K562 (cell line): ENCODE measurements at regions not wholly inside any gene's neighbourhood (a gene's known extent, or its start where the extent isn't known, plus 50 kb on each side); places are given as distances from the start of the nearest gene placed in this dataset.

Experiments used
- ATAC-seq: fragments of 200-7000 bp; cut with Tn5 transposase; 3 replicates; pipeline ENCODE4 v1.9.1; 2020; ENCODE audit warnings: moderate library complexity
- BruUV-seq: library from RNA; stranded (reverse); fragments of 400-500 nt; replicated peaks from 2 replicates; lab custom pipeline; 2021; lab: Mats Ljungman, UMichigan
- CTCF ChIA-PET: fragments of 300-600 bp; formaldehyde crosslinking; extraction: SDS; loops from one replicate; lab custom pipeline; 2021; ENCODE audit warnings: low intra/inter-chr PET ratio; lab: Yijun Ruan, JAX
- POLR2A ChIA-PET: fragments of 300-600, 350-650 bp; sonication (Branson Sonifier 250); formaldehyde crosslinking; extraction: SDS; loops from one replicate; lab custom pipeline; 2021; ENCODE audit warnings: antibody characterized with exemption, inconsistent platforms; lab: Yijun Ruan, JAX
- DNase-seq, 4 experiments: peaks; one replicate each; pipeline versions ENCODE4 v3.0.0 to v3.0.0-alpha.2; 2011 to 2018; ENCODE audit warnings: low spot score in 3 of 4, mixed read lengths in 3 of 4; ENCODE audit errors: extremely low read depth in 1 of 4
- FAIRE-seq: peaks from 2 replicates; lab custom pipeline; 2011; peaks lifted over from hg19 to GRCh38; lab: Jason Lieb, UNC
- H2AFZ ChIP-seq: 2 replicates; pipeline ENCODE4 v1.6.0; 2011; ENCODE audit warnings: low read depth, low read length, control low read depth, inconsistent platforms
- H3K27ac ChIP-seq: fragments of 200-600 bp; 3 replicates; pipeline ENCODE4 v1.8.0; 2011; ENCODE audit warnings: low read depth, mild to moderate bottlenecking, control low read depth, inconsistent platforms, low read length, moderate library complexity, mixed read lengths; ENCODE audit errors: extremely low read depth
- H3K27me3 ChIP-seq, 2 experiments: fragments of 300-600 bp in 1 of 2; 2 replicates in 1 of 2; 3 replicates in 1 of 2; pipeline versions ENCODE4 v1.6.0 to v1.8.0; 2011; ENCODE audit warnings: inconsistent platforms in 2 of 2, low read length in 2 of 2, mild to moderate bottlenecking in 1 of 2, mixed read lengths in 1 of 2, moderate library complexity in 1 of 2; ENCODE audit not compliant: control insufficient read depth in 2 of 2, insufficient read depth in 2 of 2
- H3K36me3 ChIP-seq: fragments of 300-600 bp; 3 replicates; pipeline ENCODE4 v1.8.0; 2011; ENCODE audit warnings: mild to moderate bottlenecking, low read length, inconsistent platforms; ENCODE audit not compliant: control insufficient read depth, insufficient read depth
- H3K4me1 ChIP-seq, 2 experiments: fragments of 200-600 bp in 1 of 2; replicated peaks in 1 of 2; 2 replicates in 1 of 2; 3 replicates in 1 of 2; pipeline versions ENCODE4 v1.5.1 to v1.8.0; 2011; ENCODE audit warnings: inconsistent platforms in 2 of 2, low read length in 2 of 2, mild to moderate bottlenecking in 1 of 2, mixed read lengths in 1 of 2, moderate library complexity in 1 of 2; ENCODE audit not compliant: control insufficient read depth in 2 of 2, insufficient read depth in 2 of 2
- H3K4me2 ChIP-seq: 2 replicates; pipeline ENCODE4 v1.6.1; 2011; ENCODE audit warnings: low read length, control low read depth, inconsistent platforms, mixed read lengths; ENCODE audit not compliant: insufficient read depth
- H3K4me3 ChIP-seq: fragments of 200-600 bp; sonication (generic), shearing (Covaris generic); 2 replicates; pipeline ENCODE4 v1.5.1; 2016; ENCODE audit warnings: control low read depth, inconsistent platforms
- H3K79me2 ChIP-seq: fragments of 200-600 bp; 3 replicates; pipeline ENCODE4 v1.8.0; 2011; ENCODE audit warnings: low read length, inconsistent platforms; ENCODE audit not compliant: control insufficient read depth, insufficient read depth
- H3K9ac ChIP-seq, 2 experiments: 2 replicates each; pipeline versions ENCODE4 v1.6.0 to v1.6.1; 2011; ENCODE audit warnings: low read depth in 2 of 2, low read length in 2 of 2, control low read depth in 1 of 2, inconsistent platforms in 1 of 2, mild to moderate bottlenecking in 1 of 2, mixed read lengths in 1 of 2; ENCODE audit not compliant: insufficient read depth in 1 of 2
- H3K9me1 ChIP-seq: one replicate; pipeline ENCODE4 v1.6.0; 2011; ENCODE audit warnings: inconsistent platforms, mild to moderate bottlenecking, low read length, moderate library complexity; ENCODE audit not compliant: control insufficient read depth, insufficient read depth
- H3K9me3 ChIP-seq: replicated peaks from 2 replicates; pipeline ENCODE4 v1.5.1; 2011; ENCODE audit warnings: low read depth, low read length, inconsistent platforms; ENCODE audit not compliant: control insufficient read depth, insufficient read depth
- H4K20me1 ChIP-seq: replicated peaks from 2 replicates; pipeline ENCODE4 v1.6.1; 2011; ENCODE audit warnings: low read length, inconsistent platforms, mixed read lengths; ENCODE audit not compliant: control insufficient read depth, insufficient read depth
- CBX3 ChIP-seq, 2 experiments: IDR thresholded peaks; 1 replicate in 1 of 2; 2 replicates in 1 of 2; pipeline ENCODE4 v1.6.1; 2012; ENCODE audit warnings: inconsistent platforms in 2 of 2, low read length in 2 of 2, borderline replicate concordance in 1 of 2, control low read depth in 1 of 2
- CCNT2 ChIP-seq: IDR thresholded peaks from 2 replicates; pipeline ENCODE4 v1.6.1; 2011; ENCODE audit warnings: borderline replicate concordance, low read depth, mild to moderate bottlenecking, moderate library complexity, mixed read lengths, low read length; ENCODE audit not compliant: insufficient read length; ENCODE audit errors: extremely low read depth
- DACH1 ChIP-seq: fragments of 450-650 bp; IDR thresholded peaks from 2 replicates; pipeline ENCODE4 v1.6.1; 2018; ENCODE audit not compliant: partially characterized antibody
- ELK3 ChIP-seq: fragments of 450-650 bp; formaldehyde crosslinking; IDR thresholded peaks from 2 replicates; pipeline ENCODE4 v1.4.0; 2020; ENCODE audit warnings: mild to moderate bottlenecking
- GATA2 ChIP-seq: sonication (generic); formaldehyde crosslinking; IDR thresholded peaks from 2 replicates; pipeline ENCODE4 v1.4.0; 2020; ENCODE audit warnings: mild to moderate bottlenecking, missing genetic modification reagents
- HNRNPH1 ChIP-seq: fragments of 200-400 bp; formaldehyde crosslinking; optimal IDR thresholded peaks from 2 replicates; pipeline ENCODE3; 2017; ENCODE audit warnings: low read depth, mild to moderate bottlenecking, low read length, moderate library complexity
- HOMEZ ChIP-seq: fragments of 250-450 bp; sonication (Bioruptor Pico); IDR thresholded peaks from 2 replicates; pipeline ENCODE4 v1.4.0; 2020; ENCODE audit warnings: mild to moderate bottlenecking, moderate library complexity
- KHSRP ChIP-seq: fragments of 450-650 bp; IDR thresholded peaks from 2 replicates; pipeline ENCODE4 v1.6.1; 2017
- NR2C1 ChIP-seq, 2 experiments: fragments of 450-650 bp; IDR thresholded peaks; 2 replicates each; pipeline ENCODE4 v1.6.1; 2017; ENCODE audit warnings: mild to moderate bottlenecking in 2 of 2, antibody characterized with exemption in 1 of 2, inconsistent platforms in 1 of 2, missing compliant biosample characterization in 1 of 2, missing genetic modification characterization in 1 of 2
- RHOXF2B ChIP-seq: fragments of 250-450 bp; sonication (Bioruptor Pico); conservative IDR thresholded peaks from 2 replicates; pipeline ENCODE4 v1.5.1; 2021
- SNAPC5 ChIP-seq: fragments of 250-450 bp; sonication (Bioruptor Pico); IDR thresholded peaks from 2 replicates; pipeline ENCODE4 v1.8.0; 2021; ENCODE audit warnings: moderate library complexity, mild to moderate bottlenecking, inconsistent platforms
- TFAM ChIP-seq: fragments of 250-450 bp; sonication (Bioruptor Pico); conservative IDR thresholded peaks from 2 replicates; pipeline ENCODE4 v1.5.0; 2021; ENCODE audit warnings: mild to moderate bottlenecking, moderate library complexity
- XRCC4 ChIP-seq: IDR thresholded peaks from one replicate; pipeline ENCODE4 v1.6.1; 2011; ENCODE audit not compliant: insufficient read depth, insufficient read length; ENCODE audit errors: extremely low read depth
- ZNF324 ChIP-seq: fragments of 250-450 bp; sonication (Bioruptor Pico); IDR thresholded peaks from 2 replicates; pipeline ENCODE4 v1.4.0; 2020; ENCODE audit warnings: mild to moderate bottlenecking
- ZNF511 ChIP-seq: sonication (generic); formaldehyde crosslinking; IDR thresholded peaks from 2 replicates; pipeline ENCODE4 v1.8.0; 2022; ENCODE audit warnings: mild to moderate bottlenecking, missing genetic modification reagents
- ZNF644 ChIP-seq: fragments of 200-800 bp; sonication (Bioruptor generic); IDR thresholded peaks from 2 replicates; pipeline ENCODE4 v1.6.1; 2016; ENCODE audit warnings: low read depth, missing genetic modification characterization, missing compliant biosample characterization
- WGBS: fragments of 100-300 bp; shearing (Covaris generic); methylation state at CpG from one replicate; pipeline ENCODE4 v1.1.6; 2016; ENCODE audit warnings: low coverage, mixed read lengths; ENCODE audit not compliant: insufficient coverage; ENCODE audit errors: missing lambda C conversion rate; 5-methylcytosine and 5-hydroxymethylcytosine counted together
- in situ Hi-C: fragments of 300-500 bp; cut with MboI; formaldehyde crosslinking; loops from 4 replicates; pipeline ENCODE4 v1.15.0; 2018; ENCODE audit warnings: inconsistent platforms, mixed read lengths
- intact Hi-C: fragments of 100-400 bp; cut with micrococcal nuclease; formaldehyde crosslinking; loops from 2 replicates; pipeline ENCODE4 v1.14.2; 2022
- TF ChIP-seq, protein P1 (sequence below): sonication (generic); formaldehyde crosslinking; IDR thresholded peaks from 2 replicates; pipeline ENCODE4 v1.8.0; 2022; ENCODE audit warnings: mild to moderate bottlenecking, low read depth, missing genetic modification reagents

- TF ChIP-seq HNRNPH1 (no peak), RHOXF2B (CRISPR knock-in tag) (no peak), SNAPC5 (CRISPR knock-in tag) (no peak), CBX3 (IDR thresholded peaks at IDR 0.05; ENCODE audit: borderline replicate concordance in 1 of 2, low read length in 2 of 2) (no peak)
These were observed 86.5 kb downstream of the DHRS2 start (continued) for GRCh38 chr14:23722675-23723074.

DNA sequence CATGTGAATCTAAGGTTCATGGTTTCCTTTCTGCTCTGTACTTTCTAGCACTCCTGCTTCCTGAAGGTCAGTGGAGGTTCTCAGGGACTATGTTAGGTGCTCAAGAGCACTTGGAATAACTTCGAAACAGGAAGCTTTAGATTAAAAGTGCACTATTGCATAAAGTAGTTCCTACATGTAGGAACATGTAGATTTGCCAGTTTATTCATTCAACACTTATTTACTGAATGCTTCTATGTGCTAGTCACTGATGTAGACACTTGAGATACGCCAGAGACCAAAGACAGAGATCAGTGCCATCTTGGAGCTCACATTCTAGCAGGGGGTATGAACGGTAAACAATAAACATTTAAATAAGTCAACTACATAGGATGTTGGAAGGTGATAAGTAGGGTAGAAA lies 87.7 kb downstream of the DHRS2 start:
- H3K4me2 ChIP-seq = no peak overlapping the region
- BruUV-seq = no TSS peak

More for the DNA sequence above, 87.7 kb downstream of the DHRS2 start:
- H3K9ac ChIP-seq = no peak overlapping the region
- H3K9me1 ChIP-seq = no peaks in the 10 kb centered on the region
- H3K27ac ChIP-seq = no peak overlapping the region
- in situ Hi-C loops (no loop called here), intact Hi-C loops (no loop called here)
- no peaks in the 10 kb centered on the region for H3K27me3 ChIP-seq
- H2AFZ ChIP-seq = no peak overlapping the region
- FAIRE-seq (no peak), ATAC-seq (no peak), DNase-seq (no peak)
- CTCF ChIA-PET = no interaction called here
- no peak overlapping the region for H3K4me3 ChIP-seq
- TF ChIP-seq NR2C1 (IDR thresholded peaks at IDR 0.05) (no peak), NR2C1 (tag; IDR thresholded peaks at IDR 0.05) (no peak), KHSRP (no peak), DACH1 (no peak), XRCC4 (no peak), ZNF511 (CRISPR knock-in tag) (no peak), TFAM (CRISPR knock-in tag) (no peak), ELK3 (CRISPR knock-in tag) (no peak), CCNT2 (no peak), HOMEZ (CRISPR knock-in tag) (no peak), GATA2 (no peak), ZNF324 (CRISPR knock-in tag) (no peak), ZNF644 (tag) (no peak)
- TF ChIP-seq, protein P1, sequence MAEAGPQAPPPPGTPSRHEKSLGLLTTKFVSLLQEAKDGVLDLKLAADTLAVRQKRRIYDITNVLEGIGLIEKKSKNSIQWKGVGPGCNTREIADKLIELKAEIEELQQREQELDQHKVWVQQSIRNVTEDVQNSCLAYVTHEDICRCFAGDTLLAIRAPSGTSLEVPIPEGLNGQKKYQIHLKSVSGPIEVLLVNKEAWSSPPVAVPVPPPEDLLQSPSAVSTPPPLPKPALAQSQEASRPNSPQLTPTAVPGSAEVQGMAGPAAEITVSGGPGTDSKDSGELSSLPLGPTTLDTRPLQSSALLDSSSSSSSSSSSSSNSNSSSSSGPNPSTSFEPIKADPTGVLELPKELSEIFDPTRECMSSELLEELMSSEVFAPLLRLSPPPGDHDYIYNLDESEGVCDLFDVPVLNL (CRISPR knock-in tag) = no peak
- no peaks in the 10 kb centered on the region for H3K79me2 ChIP-seq
- WGBS = 0% methylated on average over 3 of the region's 3 CpGs
- H4K20me1 ChIP-seq = no peaks in the 10 kb centered on the region
- no peaks in the 10 kb centered on the region; a peak in 1 of 5 replicates for H3K4me1 ChIP-seq
- H3K36me3 ChIP-seq = no peaks in the 10 kb centered on the region
- H3K9me3 ChIP-seq = no peaks in the 10 kb centered on the region
- POLR2A ChIA-PET = interaction anchor here (0.6 kb wide), 1 partner anchor 480 kb away, joined by 3 read pairs; no protein-coding TSS in a partner anchor
